ENCODE measurements at regions not wholly inside any gene's neighbourhood (a gene's known extent, or its start where the extent isn't known, plus 50 kb on each side); places are given as distances from the start of the nearest gene placed in this dataset.
"Not testable (repeated sequence)": the region's sequence is repeated elsewhere in the genome, so short reads cannot be mapped to it uniquely, and the experiment has no call there.

DNA sequence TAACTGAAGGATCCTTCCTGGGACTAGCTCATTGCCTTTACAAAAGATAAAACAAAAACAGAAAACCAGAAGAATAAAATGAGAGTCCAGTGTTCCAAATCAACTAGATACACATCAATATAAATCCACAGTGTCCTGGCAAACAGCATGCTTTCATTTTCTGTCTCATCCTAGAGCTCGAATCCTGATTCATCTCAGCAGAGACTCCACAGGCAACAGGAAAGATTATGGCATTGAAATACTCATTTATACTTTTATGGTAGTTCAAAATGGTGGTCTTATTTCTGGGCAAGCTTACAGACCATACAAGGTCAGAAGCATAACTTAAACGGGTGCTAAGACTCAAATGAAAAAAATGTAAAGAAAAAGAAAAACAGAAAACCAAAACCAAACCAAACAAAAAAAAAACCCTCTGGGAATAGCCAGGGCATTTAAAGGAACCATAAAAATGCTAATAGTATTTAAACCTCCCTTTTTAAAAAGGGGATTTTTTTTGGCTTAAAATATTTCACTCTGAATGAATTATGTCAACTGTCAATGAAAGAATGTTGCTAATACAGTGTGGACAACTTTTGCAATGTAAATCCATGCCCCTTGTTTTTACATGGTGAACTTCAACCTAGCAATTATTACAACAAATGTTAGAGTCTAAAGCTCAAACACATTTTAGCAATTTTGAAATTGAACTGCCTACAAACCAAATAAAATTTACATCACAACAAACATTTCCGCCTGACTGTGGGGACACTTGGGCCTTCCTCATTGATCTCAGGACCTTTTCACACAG lies 57.9 kb downstream of the GPR101 start:
- no peak for DNase-seq

- no peak for DNase-seq
Measured at GRCh38 chrX:136967966-136968365, 65.8 kb downstream of the GPR101 start.

GRCh38 chrX:136963973-136964372 lies 69.8 kb downstream of the GPR101 start:
- DNase-seq: no peak

DNA sequence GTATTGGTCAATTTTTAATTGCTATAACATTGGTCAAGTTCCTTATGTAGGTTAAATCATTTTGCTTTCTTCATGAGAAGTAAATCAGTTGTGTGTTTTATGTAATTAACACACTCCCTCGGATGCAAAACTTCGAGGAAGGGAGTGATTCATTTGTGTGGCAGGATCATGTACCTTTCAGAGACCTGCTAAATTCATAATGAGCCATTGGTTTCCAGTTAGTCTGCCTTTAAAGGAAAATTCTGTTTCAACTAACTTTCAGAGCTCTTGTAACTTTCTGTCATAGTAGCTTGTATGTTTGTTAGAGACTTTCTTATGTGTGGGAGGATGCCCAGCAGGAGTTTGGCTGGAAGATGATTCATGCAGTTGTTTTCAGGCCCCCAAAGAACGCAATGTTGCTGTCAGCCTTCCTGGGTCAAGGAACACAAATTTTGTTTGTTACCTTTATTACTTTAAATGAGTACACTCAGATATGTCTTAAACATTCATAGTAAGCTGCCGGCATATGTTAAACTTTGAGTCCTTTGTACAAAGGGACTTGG lies 72.1 kb downstream of the GPR101 start:
- DNase-seq: no peak

GRCh38 chrX:136954930-136955329 lies 74.4 kb upstream of the RBMX start:
- peak; percentile 8 for DNase-seq

DNA sequence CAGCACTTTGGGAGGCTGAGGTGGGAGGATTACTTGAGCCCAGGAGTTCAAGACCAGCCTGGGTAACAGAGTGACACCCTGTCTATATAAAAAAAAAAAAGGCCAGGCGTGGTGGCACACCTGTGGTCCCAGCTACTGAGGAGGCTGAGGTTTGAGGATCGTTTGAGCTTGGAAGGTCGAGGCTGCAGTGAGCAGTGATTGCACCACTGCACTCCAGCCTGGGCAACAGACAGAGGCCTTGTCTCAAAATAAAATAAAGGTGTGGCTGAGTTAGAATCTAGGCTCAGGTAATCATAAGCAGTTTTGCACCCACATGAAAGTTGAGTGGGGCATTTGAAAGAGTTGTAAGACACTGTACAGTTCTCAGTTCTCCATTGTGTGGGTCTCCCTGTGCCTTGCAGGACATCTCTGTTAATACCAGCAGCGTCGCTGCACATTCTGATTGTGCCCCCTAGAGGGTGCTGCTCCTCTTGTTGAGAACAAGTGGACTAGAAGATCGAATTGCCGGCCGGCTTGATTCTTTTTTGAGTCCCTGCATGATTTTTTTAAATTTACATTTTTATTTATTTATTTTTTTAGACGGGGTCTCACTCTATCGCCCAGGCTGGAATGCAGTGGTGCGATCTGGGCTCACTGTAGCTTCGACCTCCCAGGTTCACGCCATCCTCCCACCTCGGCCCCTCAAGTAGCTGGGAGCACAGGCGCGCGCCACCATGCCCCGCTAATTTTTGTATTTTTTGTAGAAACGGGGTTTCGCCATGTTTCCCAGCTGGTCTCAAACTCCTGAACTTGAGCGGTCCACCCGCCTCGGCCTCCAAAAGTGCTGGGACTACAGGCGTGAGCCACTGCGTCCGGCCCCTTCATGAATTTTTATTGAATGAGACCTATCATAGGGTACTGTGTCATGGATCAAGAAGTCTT lies 73.6 kb upstream of the RBMX start:
- DNase-seq: peak; percentile 11

GRCh38 chrX:136950211-136950610 lies 69.7 kb upstream of the RBMX start:
- no peak for DNase-seq

DNA sequence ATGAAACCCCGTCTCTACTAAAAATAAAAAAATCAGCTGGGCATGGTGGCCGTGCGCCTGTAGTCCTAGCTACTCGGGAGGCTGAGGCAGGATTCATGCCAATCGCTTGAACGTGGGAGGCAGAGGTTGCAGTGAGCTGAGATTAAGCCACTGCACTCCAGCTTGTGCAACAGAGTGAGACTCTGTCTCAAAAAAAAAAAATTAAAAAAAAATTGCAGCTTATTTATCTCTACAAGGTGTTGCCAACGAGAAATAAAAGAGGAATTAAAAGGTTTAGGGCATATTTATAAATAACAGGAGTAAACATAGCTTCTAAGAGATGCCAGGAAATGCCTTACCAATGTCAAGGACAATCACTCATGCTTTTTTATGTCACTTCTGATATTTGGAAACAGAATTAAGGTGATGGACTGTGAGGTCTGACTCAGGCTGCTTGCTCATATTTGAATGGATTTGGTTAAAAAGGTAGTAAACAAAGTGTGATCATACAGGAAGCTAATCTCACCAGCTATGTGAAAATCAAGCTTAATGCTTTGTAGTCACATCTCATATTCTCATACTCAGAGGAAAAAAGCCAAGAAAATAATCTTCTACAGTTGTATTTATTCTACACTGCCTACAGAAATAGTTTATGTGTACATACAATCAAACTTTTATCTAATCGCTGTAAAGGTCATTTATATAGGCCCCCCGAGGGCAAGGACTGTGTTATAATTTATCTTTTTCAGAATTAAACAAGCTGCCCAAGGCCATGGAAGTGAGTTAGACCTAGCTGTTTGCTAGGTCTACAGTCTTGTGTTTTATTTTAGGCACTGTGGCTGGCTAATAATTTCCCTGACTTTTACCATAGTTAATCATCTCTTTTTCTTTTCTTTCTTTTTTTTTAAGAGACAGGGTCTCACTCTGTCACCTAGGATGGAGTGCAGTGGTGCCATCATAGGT lies 61.1 kb upstream of the RBMX start:
- no peak for DNase-seq

DNA sequence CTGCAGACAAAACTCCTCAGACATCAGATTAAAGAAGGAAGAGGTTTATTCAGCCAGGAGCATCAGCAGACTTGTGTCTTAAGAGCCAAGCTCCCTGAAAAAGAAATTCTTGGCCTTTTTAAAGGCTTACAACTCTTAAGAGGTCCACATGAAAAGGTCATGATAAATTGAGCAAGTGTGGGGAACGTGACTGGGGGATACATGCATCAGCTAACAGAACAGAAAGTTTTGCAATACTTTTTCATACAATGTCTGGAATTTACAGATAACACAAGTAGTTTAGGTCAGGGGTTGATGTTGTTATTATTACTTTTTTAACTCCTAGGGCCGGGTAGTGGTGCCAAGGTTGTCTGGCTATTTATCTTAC lies 55.6 kb upstream of the RBMX start:
- DNase-seq: no peak

GRCh38 chrX:136935533-136936182 lies 55.1 kb upstream of the RBMX start:
- DNase-seq: not testable (repeated sequence)

DNA sequence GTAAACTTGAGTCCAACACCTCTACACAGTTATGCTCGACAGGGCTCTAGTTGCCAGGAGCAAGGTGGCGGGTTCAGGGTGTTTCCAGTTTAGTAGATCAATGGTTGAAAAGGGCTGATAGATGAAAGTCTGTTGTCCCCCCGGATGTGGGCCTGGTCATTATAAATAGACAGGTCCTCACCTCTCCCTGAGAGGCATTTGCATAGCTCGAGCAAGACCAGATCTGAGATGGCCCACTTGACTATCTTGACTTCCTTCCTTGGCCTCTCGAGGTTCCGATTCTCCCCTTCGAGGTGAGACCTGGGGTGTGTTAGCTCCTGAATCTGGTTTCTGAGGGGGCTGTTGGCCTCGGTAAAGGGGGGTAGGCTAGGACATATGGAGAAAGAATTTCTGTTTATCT lies 54.1 kb upstream of the RBMX start:
- not testable (repeated sequence) for DNase-seq

DNA sequence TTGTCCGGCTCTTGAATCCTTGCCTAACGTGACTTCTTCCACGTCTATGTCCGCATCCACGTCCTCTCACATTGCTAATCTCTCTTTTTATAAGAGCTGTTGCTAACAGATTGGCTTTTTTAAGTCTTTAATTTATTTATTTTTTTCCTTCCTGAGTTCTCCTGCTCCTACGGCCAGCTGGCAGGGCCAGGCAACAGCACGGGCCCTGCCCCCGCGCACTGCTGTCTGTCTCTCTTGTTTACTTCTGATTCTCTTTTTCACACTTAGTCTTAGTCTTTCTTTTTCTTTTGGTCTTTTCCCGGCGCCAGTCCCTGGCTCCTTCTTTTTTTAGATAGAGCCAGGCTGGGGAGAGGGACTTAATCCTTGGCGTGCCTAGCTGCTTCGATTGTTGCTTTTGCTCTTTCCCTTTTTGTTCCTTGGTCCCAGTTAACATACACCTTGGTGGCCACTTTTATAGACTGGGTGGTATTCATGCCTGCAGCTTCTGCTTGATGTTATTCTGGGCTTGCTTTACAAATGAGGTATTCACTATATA lies 53.2 kb upstream of the RBMX start:
- DNase-seq: no peak

GRCh38 chrX:136931661-136932060 lies 51.1 kb upstream of the RBMX start:
- DNase-seq: no peak

All from kidney glomerular epithelial cell (primary cell).